Testis (tissue), 2 donors: ENCODE measurements at regions not wholly inside any gene's neighbourhood (a gene's known extent, or its start where the extent isn't known, plus 50 kb on each side); places are given as distances from the start of the nearest gene placed in this dataset.

Source experiments
- DNase-seq: peaks from one replicate; pipeline ENCODE4 v3.0.0-alpha.2; 2019
- H3K27ac ChIP-seq, 2 donors: fragments of 200-600 bp; sonication (generic); one replicate each; pipeline ENCODE4 v1.5.1; 2019
- H3K27me3 ChIP-seq: fragments of 200-600 bp; sonication (generic); one replicate; pipeline ENCODE4 v1.5.1; 2019
- H3K36me3 ChIP-seq: fragments of 200-600 bp; sonication (generic); one replicate; pipeline ENCODE4 v1.5.1; 2017; ENCODE audit warnings: low read depth; ENCODE audit errors: missing control alignments
- H3K4me1 ChIP-seq: fragments of 200-600 bp; sonication (generic); one replicate; pipeline ENCODE4 v1.5.1; 2019
- H3K4me3 ChIP-seq, 2 donors: fragments of 200-600 bp; sonication (generic); one replicate each; pipeline ENCODE4 v1.5.1; 2017 to 2019
- H3K9me3 ChIP-seq: fragments of 200-600 bp; sonication (generic); one replicate; pipeline ENCODE4 v1.5.1; 2017
- CTCF ChIP-seq, 3 experiments: fragments of 450-650 bp in 2 of 3; fragments of 200-600 bp in 1 of 3; sonication (generic) in 1 of 3; IDR thresholded peaks; one replicate each; pipeline ENCODE4 v1.5.1; 2016 to 2019; ENCODE audit warnings: antibody characterized with exemption in 3 of 3, mild to moderate bottlenecking in 2 of 3, moderate library complexity in 1 of 3
- POLR2A ChIP-seq: fragments of 450-650 bp; IDR thresholded peaks from one replicate; pipeline ENCODE4 v1.6.1; 2017; ENCODE audit warnings: antibody characterized with exemption, mild to moderate bottlenecking, moderate library complexity
- WGBS, 2 donors: methylation state at CpG; one replicate each; pipeline ENCODE4 v1.1.5; 2018; 5-methylcytosine and 5-hydroxymethylcytosine counted together
- intact Hi-C: fragments of 100-400 bp; cut with DNase I; formaldehyde crosslinking; loops from one replicate; pipeline ENCODE4 v1.15.1; 2023; ENCODE audit warnings: low total_unique reads

- H3K4me3 ChIP-seq: no peak overlapping the region
- no peak for TF ChIP-seq CTCF (IDR thresholded peaks at IDR 0.05)
- no peak for TF ChIP-seq POLR2A
- no peaks in the 10 kb centered on the region for H3K4me1 ChIP-seq
- intact Hi-C loops: no loop called here
- 50 to 68% methylated on average over 2 of the region's 2 CpGs for WGBS, 2 donors
- H3K27me3 ChIP-seq: no peaks in the 10 kb centered on the region
- H3K27ac ChIP-seq: no peak overlapping the region
- DNase-seq: no peak
- H3K36me3 ChIP-seq: no peaks in the 10 kb centered on the region
- no peaks in the 10 kb centered on the region for H3K9me3 ChIP-seq
These were observed 214.0 kb upstream of the TMEM72 start for GRCh38 chr10:44697116-44697515.

- H3K27ac ChIP-seq: no peak overlapping the region
- no peaks in the 10 kb centered on the region for H3K4me1 ChIP-seq
- no peaks in the 10 kb centered on the region for H3K27me3 ChIP-seq
- no peak overlapping the region for H3K4me3 ChIP-seq
- H3K36me3 ChIP-seq: no peaks in the 10 kb centered on the region
- TF ChIP-seq CTCF (IDR thresholded peaks at IDR 0.05) (no peak), POLR2A (no peak)
- 96 to 97% methylated on average over 1 of the region's 1 CpG for WGBS, 2 donors
- intact Hi-C loops: no loop called here
- H3K9me3 ChIP-seq: no peaks in the 10 kb centered on the region
- no peak for DNase-seq
These were observed 208.6 kb upstream of the TMEM72 start for GRCh38 chr10:44702531-44702930.

GRCh38 chr10:44703241-44704155 is 207.6 kb upstream of the TMEM72 start:
- no peak for DNase-seq
- no peak overlapping the region for H3K4me3 ChIP-seq
- 49 to 58% methylated on average over 6 of the region's 6 CpGs for WGBS, 2 donors
- H3K27ac ChIP-seq: no peak overlapping the region
- intact Hi-C loops: no loop called here
- H3K36me3 ChIP-seq: no peaks in the 10 kb centered on the region
- TF ChIP-seq CTCF (IDR thresholded peaks at IDR 0.05): no peak
- no peak for TF ChIP-seq POLR2A
- H3K9me3 ChIP-seq: no peaks in the 10 kb centered on the region
- H3K4me1 ChIP-seq: no peaks in the 10 kb centered on the region
- no peaks in the 10 kb centered on the region for H3K27me3 ChIP-seq

GRCh38 chr10:44704616-44705015 is 206.5 kb upstream of the TMEM72 start:
- H3K9me3 ChIP-seq: no peaks in the 10 kb centered on the region
- no peak overlapping the region for H3K27ac ChIP-seq
- no peaks in the 10 kb centered on the region for H3K4me1 ChIP-seq
- DNase-seq: no peak
- intact Hi-C loops: no loop called here
- no peaks in the 10 kb centered on the region for H3K36me3 ChIP-seq
- H3K4me3 ChIP-seq: no peak overlapping the region
- H3K27me3 ChIP-seq: no peaks in the 10 kb centered on the region
- TF ChIP-seq CTCF (IDR thresholded peaks at IDR 0.05) (no peak), POLR2A (no peak)
- WGBS, 2 donors: 92 to 94% methylated on average over 1 of the region's 1 CpG

GRCh38 chr10:44706745-44707144 is 204.4 kb upstream of the TMEM72 start:
- TF ChIP-seq CTCF (IDR thresholded peaks at IDR 0.05) (no peak), POLR2A (no peak)
- no peaks in the 10 kb centered on the region for H3K4me1 ChIP-seq
- intact Hi-C loops: no loop called here
- DNase-seq: no peak
- no peaks in the 10 kb centered on the region for H3K27me3 ChIP-seq
- no peak overlapping the region for H3K4me3 ChIP-seq
- no peaks in the 10 kb centered on the region for H3K9me3 ChIP-seq
- no peaks in the 10 kb centered on the region for H3K36me3 ChIP-seq
- H3K27ac ChIP-seq: no peak overlapping the region
